K562 (cell line): ENCODE measurements at regions not wholly inside any gene's neighbourhood (a gene's known extent, or its start where the extent isn't known, plus 50 kb on each side); places are given as distances from the start of the nearest gene placed in this dataset.

Source experiments
- ATAC-seq: fragments of 200-7000 bp; cut with Tn5 transposase; 3 replicates; pipeline ENCODE4 v1.9.1; 2020; ENCODE audit warnings: moderate library complexity
- BruUV-seq: library from RNA; stranded (reverse); fragments of 400-500 nt; replicated peaks from 2 replicates; lab custom pipeline; 2021; lab: Mats Ljungman, UMichigan
- CTCF ChIA-PET: fragments of 300-600 bp; formaldehyde crosslinking; extraction: SDS; loops from one replicate; lab custom pipeline; 2021; ENCODE audit warnings: low intra/inter-chr PET ratio; lab: Yijun Ruan, JAX
- POLR2A ChIA-PET: fragments of 300-600, 350-650 bp; sonication (Branson Sonifier 250); formaldehyde crosslinking; extraction: SDS; loops from one replicate; lab custom pipeline; 2021; ENCODE audit warnings: antibody characterized with exemption, inconsistent platforms; lab: Yijun Ruan, JAX
- DNase-seq, 4 experiments: peaks; one replicate each; pipeline versions ENCODE4 v3.0.0 to v3.0.0-alpha.2; 2011 to 2018; ENCODE audit warnings: low spot score in 3 of 4, mixed read lengths in 3 of 4; ENCODE audit errors: extremely low read depth in 1 of 4
- FAIRE-seq: peaks from 2 replicates; lab custom pipeline; 2011; peaks lifted over from hg19 to GRCh38; lab: Jason Lieb, UNC
- H2AFZ ChIP-seq: 2 replicates; pipeline ENCODE4 v1.6.0; 2011; ENCODE audit warnings: low read depth, low read length, control low read depth, inconsistent platforms
- H3K27ac ChIP-seq: fragments of 200-600 bp; 3 replicates; pipeline ENCODE4 v1.8.0; 2011; ENCODE audit warnings: low read depth, mild to moderate bottlenecking, control low read depth, inconsistent platforms, low read length, moderate library complexity, mixed read lengths; ENCODE audit errors: extremely low read depth
- H3K27me3 ChIP-seq, 2 experiments: fragments of 300-600 bp in 1 of 2; 2 replicates in 1 of 2; 3 replicates in 1 of 2; pipeline versions ENCODE4 v1.6.0 to v1.8.0; 2011; ENCODE audit warnings: inconsistent platforms in 2 of 2, low read length in 2 of 2, mild to moderate bottlenecking in 1 of 2, mixed read lengths in 1 of 2, moderate library complexity in 1 of 2; ENCODE audit not compliant: control insufficient read depth in 2 of 2, insufficient read depth in 2 of 2
- H3K36me3 ChIP-seq: fragments of 300-600 bp; 3 replicates; pipeline ENCODE4 v1.8.0; 2011; ENCODE audit warnings: mild to moderate bottlenecking, low read length, inconsistent platforms; ENCODE audit not compliant: control insufficient read depth, insufficient read depth
- H3K4me1 ChIP-seq, 2 experiments: fragments of 200-600 bp in 1 of 2; replicated peaks in 1 of 2; 2 replicates in 1 of 2; 3 replicates in 1 of 2; pipeline versions ENCODE4 v1.5.1 to v1.8.0; 2011; ENCODE audit warnings: inconsistent platforms in 2 of 2, low read length in 2 of 2, mild to moderate bottlenecking in 1 of 2, mixed read lengths in 1 of 2, moderate library complexity in 1 of 2; ENCODE audit not compliant: control insufficient read depth in 2 of 2, insufficient read depth in 2 of 2
- H3K4me2 ChIP-seq: 2 replicates; pipeline ENCODE4 v1.6.1; 2011; ENCODE audit warnings: low read length, control low read depth, inconsistent platforms, mixed read lengths; ENCODE audit not compliant: insufficient read depth
- H3K4me3 ChIP-seq: fragments of 200-600 bp; sonication (generic), shearing (Covaris generic); 2 replicates; pipeline ENCODE4 v1.5.1; 2016; ENCODE audit warnings: control low read depth, inconsistent platforms
- H3K79me2 ChIP-seq: fragments of 200-600 bp; 3 replicates; pipeline ENCODE4 v1.8.0; 2011; ENCODE audit warnings: low read length, inconsistent platforms; ENCODE audit not compliant: control insufficient read depth, insufficient read depth
- H3K9ac ChIP-seq, 2 experiments: 2 replicates each; pipeline versions ENCODE4 v1.6.0 to v1.6.1; 2011; ENCODE audit warnings: low read depth in 2 of 2, low read length in 2 of 2, control low read depth in 1 of 2, inconsistent platforms in 1 of 2, mild to moderate bottlenecking in 1 of 2, mixed read lengths in 1 of 2; ENCODE audit not compliant: insufficient read depth in 1 of 2
- H3K9me1 ChIP-seq: one replicate; pipeline ENCODE4 v1.6.0; 2011; ENCODE audit warnings: inconsistent platforms, mild to moderate bottlenecking, low read length, moderate library complexity; ENCODE audit not compliant: control insufficient read depth, insufficient read depth
- H3K9me3 ChIP-seq: replicated peaks from 2 replicates; pipeline ENCODE4 v1.5.1; 2011; ENCODE audit warnings: low read depth, low read length, inconsistent platforms; ENCODE audit not compliant: control insufficient read depth, insufficient read depth
- H4K20me1 ChIP-seq: replicated peaks from 2 replicates; pipeline ENCODE4 v1.6.1; 2011; ENCODE audit warnings: low read length, inconsistent platforms, mixed read lengths; ENCODE audit not compliant: control insufficient read depth, insufficient read depth
- CREB1 ChIP-seq, 2 experiments: sonication (generic) in 1 of 2; formaldehyde crosslinking in 1 of 2; IDR thresholded peaks; 2 replicates each; pipeline versions ENCODE4 v1.6.1 to v1.8.0; 2012 to 2022; ENCODE audit warnings: inconsistent platforms in 1 of 2, mild to moderate bottlenecking in 1 of 2, missing genetic modification reagents in 1 of 2, moderate library complexity in 1 of 2
- MCM3 ChIP-seq: fragments of 450-650 bp; IDR thresholded peaks from 2 replicates; pipeline ENCODE4 v1.6.1; 2016
- NFIC ChIP-seq: fragments of 450-650 bp; IDR thresholded peaks from 2 replicates; pipeline ENCODE4 v1.6.1; 2017; ENCODE audit warnings: mild to moderate bottlenecking, inconsistent platforms
- POLR3G ChIP-seq: IDR thresholded peaks from 2 replicates; pipeline ENCODE4 v1.6.1; 2011; ENCODE audit not compliant: insufficient read length, insufficient replicate concordance; ENCODE audit errors: extremely low read depth
- U2AF1 ChIP-seq: fragments of 200-400 bp; formaldehyde crosslinking; optimal IDR thresholded peaks from 2 replicates; pipeline ENCODE3; 2017; ENCODE audit warnings: mild to moderate bottlenecking, low read depth, low read length, moderate library complexity
- ZFP36 ChIP-seq: fragments of 150-350 bp; IDR thresholded peaks from 2 replicates; pipeline ENCODE4 v1.6.1; 2018; ENCODE audit warnings: low read length, low read depth; ENCODE audit not compliant: partially characterized antibody
- WGBS: fragments of 100-300 bp; shearing (Covaris generic); methylation state at CpG from one replicate; pipeline ENCODE4 v1.1.6; 2016; ENCODE audit warnings: low coverage, mixed read lengths; ENCODE audit not compliant: insufficient coverage; ENCODE audit errors: missing lambda C conversion rate; 5-methylcytosine and 5-hydroxymethylcytosine counted together
- in situ Hi-C: fragments of 300-500 bp; cut with MboI; formaldehyde crosslinking; loops from 4 replicates; pipeline ENCODE4 v1.15.0; 2018; ENCODE audit warnings: inconsistent platforms, mixed read lengths
- intact Hi-C: fragments of 100-400 bp; cut with micrococcal nuclease; formaldehyde crosslinking; loops from 2 replicates; pipeline ENCODE4 v1.14.2; 2022
- TF ChIP-seq, protein P1 (sequence below): fragments of 250-450 bp; sonication (Bioruptor Pico); IDR thresholded peaks from 2 replicates; pipeline ENCODE4 v1.8.0; 2022; ENCODE audit warnings: inconsistent platforms

DNA sequence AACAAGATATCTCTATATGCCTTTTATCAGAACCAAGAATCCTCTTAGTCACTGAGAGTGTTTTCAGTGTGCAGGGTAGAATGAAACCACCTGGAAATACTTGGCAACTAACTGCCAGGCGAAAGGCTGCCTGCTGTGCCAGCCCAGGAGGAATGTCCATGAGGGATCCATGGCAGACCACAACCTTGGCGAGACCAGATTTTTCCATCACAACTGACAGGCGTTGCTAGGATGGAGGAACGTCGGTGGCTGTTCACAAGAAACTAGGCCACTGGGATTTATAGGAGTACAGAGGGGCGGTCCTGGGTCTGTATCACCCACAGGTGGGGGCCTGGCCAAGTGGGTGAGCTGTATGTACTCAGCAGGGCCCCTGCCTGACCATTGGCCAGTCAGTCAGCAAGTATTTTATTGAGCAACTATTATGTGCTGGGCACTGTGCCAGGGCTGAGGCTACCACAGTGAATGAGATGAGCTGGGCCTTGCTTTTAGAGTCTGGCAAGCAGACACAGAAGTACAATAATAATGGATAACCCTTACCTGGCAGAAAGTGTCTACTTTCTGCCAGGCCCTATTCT lies 199.4 kb downstream of the FOXD2 start:
- Histone ChIP-seq H3K4me1 (no peaks in the 10 kb centered on the region), H3K79me2 (no peaks in the 10 kb centered on the region), H2AFZ (no peak overlapping the region), H3K9ac (no peak overlapping the region), H3K4me3 (no peak overlapping the region), H3K9me1 (no peaks in the 10 kb centered on the region), H3K27ac (no peak overlapping the region), H3K9me3 (no peaks in the 10 kb centered on the region), H3K27me3 (peaks cover 2 to 15% of the 10 kb centered on the region in 2 experiments; a peak in 3 of 5 replicates), H3K4me2 (no peak overlapping the region), H3K36me3 (no peaks in the 10 kb centered on the region), H4K20me1 (peaks cover 6% of the 10 kb centered on the region)
- 0% methylated on average over 6 of the region's 6 CpGs for WGBS
- FAIRE-seq = no peak
- DNase-seq = no peak
- no peak for TF ChIP-seq POLR3G
- TF ChIP-seq NFIC = peak; percentile 76
- ChIA-PET POLR2A (no interaction called here), CTCF (no interaction called here)
- intact Hi-C loops = no loop called here
- no peak for ATAC-seq
- BruUV-seq = no TSS peak
- in situ Hi-C loops = no loop called here

DNA sequence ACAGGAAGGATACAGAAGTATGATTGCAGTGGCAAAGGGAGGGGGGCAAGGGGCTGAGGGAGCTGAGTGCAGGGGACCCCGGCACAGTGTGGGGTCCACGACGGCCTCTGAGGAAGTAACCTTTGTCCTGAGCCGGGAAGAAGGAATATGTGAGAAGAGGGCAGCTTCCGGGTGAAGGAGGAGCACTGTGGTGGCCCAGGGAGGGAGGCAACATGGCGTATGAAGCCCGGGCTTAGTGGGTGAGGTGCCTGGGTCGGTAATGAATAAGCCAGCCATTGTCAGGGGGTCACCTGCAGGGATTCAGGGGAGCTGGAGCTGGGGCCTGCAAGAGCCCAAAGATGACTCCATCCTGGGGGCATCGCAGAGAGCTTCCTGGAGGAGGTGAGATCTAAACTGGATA lies 200.4 kb downstream of the FOXD2 start:
- POLR2A ChIA-PET = no interaction called here
- no peak for TF ChIP-seq MCM3
- no peak for TF ChIP-seq CREB1 (IDR thresholded peaks at IDR 0.05)
- TF ChIP-seq CREB1 (CRISPR knock-in tag; IDR thresholded peaks at IDR 0.05) = no peak
- TF ChIP-seq, protein P1, sequence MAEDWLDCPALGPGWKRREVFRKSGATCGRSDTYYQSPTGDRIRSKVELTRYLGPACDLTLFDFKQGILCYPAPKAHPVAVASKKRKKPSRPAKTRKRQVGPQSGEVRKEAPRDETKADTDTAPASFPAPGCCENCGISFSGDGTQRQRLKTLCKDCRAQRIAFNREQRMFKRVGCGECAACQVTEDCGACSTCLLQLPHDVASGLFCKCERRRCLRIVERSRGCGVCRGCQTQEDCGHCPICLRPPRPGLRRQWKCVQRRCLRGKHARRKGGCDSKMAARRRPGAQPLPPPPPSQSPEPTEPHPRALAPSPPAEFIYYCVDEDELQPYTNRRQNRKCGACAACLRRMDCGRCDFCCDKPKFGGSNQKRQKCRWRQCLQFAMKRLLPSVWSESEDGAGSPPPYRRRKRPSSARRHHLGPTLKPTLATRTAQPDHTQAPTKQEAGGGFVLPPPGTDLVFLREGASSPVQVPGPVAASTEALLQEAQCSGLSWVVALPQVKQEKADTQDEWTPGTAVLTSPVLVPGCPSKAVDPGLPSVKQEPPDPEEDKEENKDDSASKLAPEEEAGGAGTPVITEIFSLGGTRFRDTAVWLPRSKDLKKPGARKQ (CRISPR knock-in tag) = no peak
- no peak for TF ChIP-seq U2AF1
- peak; percentile 38 for TF ChIP-seq ZFP36
- TF ChIP-seq, all 486 proteins: peak for 1
- H3K9me1 ChIP-seq = no peaks in the 10 kb centered on the region
- BruUV-seq = no TSS peak
- H4K20me1 ChIP-seq = peaks cover 6% of the 10 kb centered on the region; the same call in 1 of the 2 replicates
- H3K4me3 ChIP-seq = no peak overlapping the region
- H3K4me2 ChIP-seq = no peak overlapping the region
- H3K4me1 ChIP-seq = no peaks in the 10 kb centered on the region
- DNase-seq (no peak), ATAC-seq (no peak), FAIRE-seq (no peak)
- no peak overlapping the region for H3K27ac ChIP-seq
- H3K36me3 ChIP-seq = no peaks in the 10 kb centered on the region
- no peak overlapping the region for H2AFZ ChIP-seq
- in situ Hi-C loops (no loop called here), intact Hi-C loops (no loop called here)
- H3K79me2 ChIP-seq = no peaks in the 10 kb centered on the region
- H3K9ac ChIP-seq = no peak overlapping the region
- WGBS = 3% methylated on average over 9 of the region's 9 CpGs
- H3K27me3 ChIP-seq = peaks cover 2 to 23% of the 10 kb centered on the region in 2 experiments; a peak in 3 of 5 replicates
- H3K9me3 ChIP-seq = no peaks in the 10 kb centered on the region
- CTCF ChIA-PET = no interaction called here
